NCI-H526 (cell line): ENCODE measurements at regions not wholly inside any gene's neighbourhood (a gene's known extent, or its start where the extent isn't known, plus 50 kb on each side); places are given as distances from the start of the nearest gene placed in this dataset.
"Not testable (repeated sequence)": the region's sequence is repeated elsewhere in the genome, so short reads cannot be mapped to it uniquely, and the experiment has no call there.

ENCODE experiments used
- DNase-seq, 2 experiments: peaks; one replicate each; lab custom pipeline; 2025; lab: John Stamatoyannopoulos, UW

DNA sequence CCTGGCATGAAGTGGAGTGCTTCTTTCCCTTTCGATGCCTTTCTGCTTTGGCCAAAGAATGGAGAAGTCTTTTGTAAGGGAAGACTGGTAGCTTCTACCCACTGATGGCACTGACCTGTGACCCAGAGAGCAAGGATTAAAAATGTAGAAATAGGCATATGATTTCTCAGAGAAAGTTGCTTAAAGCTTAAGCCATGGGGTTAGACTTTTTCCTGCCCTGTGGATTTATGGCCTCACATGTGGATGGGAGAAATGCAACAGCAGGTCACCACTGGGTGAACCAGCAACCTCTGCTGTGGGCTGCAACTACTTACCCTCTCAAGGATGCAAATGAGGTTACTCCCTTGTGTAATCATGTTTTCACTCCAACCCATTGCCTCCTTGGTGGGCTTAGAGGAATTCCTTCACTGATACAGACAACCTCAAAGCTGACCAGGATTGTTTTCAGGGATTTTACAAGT is 86.7 kb upstream of the CDC42EP3 start:
- not testable (repeated sequence) for DNase-seq

DNA sequence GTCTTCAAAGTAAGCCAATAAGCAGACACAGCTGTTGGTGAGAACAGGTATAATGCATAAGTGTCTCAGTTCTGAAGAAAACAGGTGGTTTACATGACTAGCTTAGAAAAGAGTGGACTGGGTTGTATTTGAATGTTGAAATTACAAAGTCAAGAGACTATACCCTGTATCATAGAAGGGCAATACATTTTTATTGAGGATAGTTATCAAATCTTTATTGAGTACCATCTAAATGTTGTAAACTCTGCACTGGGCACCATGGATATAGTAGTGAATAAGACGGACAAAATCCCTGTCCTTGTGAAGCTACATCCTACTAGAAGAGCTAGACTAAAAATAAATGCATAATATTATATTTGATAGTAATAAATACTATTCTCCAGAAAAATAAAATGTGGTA is 88.5 kb upstream of the CDC42EP3 start:
- DNase-seq: not testable (repeated sequence)

DNA sequence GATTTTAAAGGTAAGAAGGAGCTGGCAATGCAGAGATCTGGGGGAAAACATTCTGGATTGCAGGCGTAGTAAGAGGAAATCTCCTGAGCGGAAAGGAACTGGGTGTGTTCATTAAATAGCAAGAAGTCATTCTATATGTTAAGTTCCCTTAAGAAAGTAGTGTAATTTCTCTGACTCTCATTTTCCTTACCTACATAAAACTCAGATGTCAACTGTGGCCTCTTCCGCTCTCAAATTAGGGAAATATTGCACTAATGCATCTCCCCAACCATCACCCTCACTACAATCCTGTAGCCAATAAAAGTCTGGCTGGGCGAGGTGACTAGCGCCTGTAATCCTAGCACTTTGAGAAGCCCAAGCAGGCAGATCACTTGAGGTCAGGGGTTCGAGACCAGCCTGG is 89.0 kb upstream of the CDC42EP3 start:
- DNase-seq: no peak

DNA sequence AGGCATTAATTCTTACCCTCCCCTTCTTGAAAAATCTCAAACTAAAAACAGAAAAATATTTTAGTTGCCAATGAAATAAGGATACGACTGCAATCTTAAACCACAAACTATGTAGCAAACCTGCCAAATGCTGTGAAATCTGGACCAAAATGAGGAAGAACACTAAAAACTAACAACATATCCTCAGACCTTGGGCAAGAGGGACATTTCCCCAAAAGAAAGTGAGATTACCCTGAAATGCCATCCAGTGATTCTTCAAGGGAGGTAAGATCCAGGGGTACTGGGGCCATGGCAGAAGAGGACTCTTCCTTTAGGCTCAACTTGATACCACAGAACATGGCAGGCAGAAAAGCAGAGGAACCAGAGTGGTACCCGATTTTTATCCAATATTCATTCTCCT is 90.8 kb upstream of the CDC42EP3 start:
- DNase-seq: not testable (repeated sequence)

DNA sequence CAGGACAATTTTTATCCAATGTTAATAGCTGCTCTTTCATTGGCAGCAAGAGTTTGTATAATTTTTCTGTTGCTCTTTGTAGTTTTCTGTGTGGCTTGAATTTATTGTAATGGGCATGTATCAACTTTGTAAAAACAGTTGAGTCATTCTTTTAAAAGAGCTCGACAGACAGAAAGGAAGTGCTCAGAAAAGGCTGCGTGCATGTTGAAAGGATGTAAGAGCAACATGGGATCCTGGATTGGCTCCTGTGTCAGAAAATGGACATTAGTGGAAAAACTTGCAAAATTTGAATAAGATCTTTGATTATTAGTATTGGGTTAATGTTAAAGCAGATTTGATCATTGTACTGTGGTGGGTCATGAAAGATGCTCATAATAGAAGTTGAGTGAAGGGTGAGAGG is 93.3 kb upstream of the CDC42EP3 start:
- no peak for DNase-seq

DNA sequence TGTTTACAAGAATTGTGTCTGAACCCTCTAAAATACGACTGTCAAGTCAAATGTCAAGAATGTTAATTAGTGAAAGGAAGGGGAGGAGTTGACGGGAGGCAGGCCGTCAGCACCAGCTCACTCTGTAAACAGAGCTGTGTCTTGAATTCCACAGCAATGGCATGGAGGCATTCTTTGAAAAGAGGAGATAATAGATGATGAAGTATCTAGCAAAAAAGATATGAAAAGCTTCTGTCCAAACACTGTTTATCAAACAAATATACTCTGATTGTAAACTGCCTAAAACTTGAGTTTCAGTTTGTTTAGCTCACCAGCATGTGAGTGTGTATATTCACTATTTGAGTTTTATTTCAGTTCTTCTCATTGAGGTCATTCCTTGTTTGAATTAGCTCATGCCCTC is 94.7 kb upstream of the CDC42EP3 start:
- no peak for DNase-seq

DNA sequence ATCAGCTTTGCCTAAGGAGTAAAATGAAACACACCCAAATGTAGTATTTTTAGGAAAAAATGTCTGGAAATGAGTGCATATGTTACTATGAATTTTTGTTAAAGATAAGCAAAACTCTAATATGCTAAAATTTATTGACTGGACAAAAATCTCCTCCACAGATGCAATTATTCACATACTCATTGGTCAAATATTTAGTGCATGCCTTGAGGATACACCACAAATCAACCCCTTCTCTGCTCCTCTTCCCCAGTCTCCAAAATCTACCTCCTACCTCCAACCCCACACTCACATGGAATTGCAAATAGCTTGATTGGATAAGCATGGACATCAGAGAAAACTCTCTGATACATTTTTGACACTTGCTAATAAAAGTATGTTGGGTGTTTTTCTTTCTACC is 95.6 kb upstream of the CDC42EP3 start:
- no peak for DNase-seq

DNA sequence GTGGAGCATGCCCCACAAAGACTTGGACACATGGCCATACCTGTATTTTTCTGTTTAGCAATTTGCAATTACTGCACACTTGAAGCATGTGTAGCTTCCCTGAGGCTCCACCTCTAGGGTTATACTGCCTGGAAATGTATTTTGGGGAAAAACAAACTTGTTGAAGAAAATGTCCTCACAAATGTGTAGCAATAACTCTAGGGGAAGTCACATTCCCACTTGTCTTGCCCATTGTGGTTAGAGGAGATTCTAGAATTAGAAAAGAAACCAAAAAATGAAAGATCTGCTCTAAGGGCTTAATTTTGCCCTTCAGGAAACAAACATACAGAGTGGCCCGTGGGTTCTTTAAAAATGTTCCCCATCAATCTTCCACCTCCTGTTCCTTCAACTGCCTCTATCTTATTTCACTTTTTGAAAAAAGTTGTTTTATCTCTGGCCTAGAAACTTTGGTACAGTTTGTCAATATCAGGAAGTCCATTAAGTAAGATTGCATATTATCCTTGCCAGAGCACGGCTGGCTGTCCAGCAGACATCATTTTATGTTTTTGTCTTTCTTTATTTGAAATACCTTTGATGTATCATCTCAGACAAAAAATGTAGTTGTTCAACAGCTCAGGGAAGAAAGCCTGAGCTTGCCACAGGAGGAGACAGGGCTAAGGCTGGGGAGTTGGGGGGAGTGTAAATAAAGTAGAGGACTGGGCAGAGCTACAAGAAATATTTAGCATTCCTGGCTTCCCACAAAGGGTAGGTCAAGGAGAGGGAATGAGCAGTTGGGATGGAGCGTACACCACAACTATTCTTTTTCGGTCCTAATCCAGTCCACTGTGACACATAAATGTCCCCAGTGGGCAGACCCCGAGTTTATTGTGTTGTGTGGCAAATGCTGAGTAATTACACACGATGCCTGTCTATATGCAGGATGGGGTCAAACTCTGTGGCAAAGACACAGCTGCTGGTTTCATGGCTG is 96.8 kb upstream of the CDC42EP3 start:
- DNase-seq: no peak

DNA sequence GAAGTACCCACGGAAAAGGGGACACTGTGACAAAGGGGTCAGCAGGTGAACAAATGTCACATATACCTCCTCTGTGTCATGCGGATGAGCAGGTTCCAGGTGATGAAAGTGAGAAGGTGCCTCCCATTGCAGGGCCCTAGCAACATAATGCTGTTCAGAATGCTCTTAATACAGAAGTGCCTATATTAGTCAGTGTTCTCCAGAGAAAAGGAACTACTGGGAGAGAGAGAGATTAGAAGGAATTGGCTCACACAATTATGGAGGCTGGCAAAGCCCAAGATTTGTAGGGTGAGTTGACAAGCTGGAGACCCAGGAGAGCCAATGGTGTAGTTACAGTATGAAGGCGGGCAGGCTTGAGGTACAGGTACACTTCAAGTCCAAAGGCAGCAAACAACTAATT is 98.1 kb upstream of the CDC42EP3 start:
- no peak for DNase-seq

DNA sequence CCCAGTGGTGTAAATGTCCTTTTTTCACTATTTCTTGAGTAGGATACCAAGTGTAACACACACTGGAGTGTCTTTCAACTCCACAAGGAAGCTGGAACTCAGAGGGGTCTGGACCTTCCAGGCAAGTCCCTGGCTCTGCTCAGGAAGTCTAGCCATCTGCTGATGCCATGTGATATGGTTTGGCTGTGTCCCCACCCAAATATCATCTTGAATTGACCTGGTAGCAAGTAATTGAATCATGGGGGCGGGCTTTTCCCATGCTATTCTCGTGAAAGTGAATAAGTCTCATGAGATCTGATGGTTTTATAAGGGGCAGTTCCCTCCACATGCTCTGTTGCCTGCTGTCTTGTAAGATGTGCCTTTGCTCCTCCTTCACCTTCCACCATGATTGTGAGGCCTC is 99.4 kb upstream of the CDC42EP3 start:
- DNase-seq: no peak

DNA sequence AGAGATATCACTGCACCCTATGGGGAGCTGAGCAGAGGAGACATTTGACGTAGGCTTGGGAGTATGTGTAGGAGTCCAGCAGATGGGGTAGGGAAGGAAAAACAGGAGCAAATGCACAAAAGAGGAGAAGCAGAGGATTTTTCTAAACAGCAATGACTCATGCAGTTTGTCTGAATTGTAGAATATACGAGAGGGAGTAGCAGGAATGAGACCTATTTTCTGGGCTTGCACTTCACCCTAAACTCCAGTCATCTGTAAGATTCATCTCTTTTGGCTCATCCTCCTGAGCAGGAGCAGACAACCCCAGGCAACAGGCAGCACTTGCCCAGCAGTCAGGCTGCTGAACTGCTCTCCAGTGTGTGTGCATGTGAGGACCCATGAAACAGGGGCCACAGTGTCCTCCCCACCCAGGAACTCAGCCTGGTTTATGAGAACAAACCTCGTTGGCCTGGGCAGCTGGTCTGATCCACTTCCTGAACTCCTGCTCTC is 100.2 kb upstream of the CDC42EP3 start:
- no peak for DNase-seq

DNA sequence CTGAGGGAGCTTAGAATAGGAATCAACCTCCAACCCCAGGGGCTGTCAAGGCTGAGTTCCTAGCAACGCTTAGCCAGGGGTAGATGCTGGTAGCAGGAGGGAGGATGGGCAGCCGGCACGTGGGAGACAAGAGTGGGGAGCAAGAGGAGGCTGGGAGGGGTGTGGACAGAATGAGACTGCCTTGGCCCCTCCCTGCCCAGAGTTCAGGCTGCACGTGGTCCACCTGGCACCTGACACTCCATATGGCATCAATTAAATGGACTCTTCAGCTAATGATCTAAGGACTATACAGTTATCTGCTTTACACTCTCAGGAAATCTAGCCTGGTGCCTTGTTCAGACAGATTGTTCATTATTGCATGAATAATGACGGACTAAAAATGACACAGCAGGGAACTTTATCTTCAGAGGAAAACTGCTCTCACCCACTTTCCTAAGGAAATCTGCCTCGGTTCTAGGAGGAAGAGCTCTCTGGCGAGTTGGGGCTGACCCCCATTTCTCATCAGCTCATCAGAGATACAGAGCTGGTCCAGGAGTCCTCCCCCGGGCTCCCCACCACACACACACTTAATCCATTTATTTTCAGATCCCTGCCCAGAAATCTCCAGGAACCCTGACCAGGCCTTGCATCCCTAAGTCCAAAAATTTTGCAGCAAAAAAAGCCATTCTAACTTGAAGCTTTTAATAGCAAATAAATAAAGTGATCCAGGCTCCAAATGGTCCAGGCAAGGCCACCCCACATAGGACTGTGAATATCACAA is 102.1 kb upstream of the CDC42EP3 start:
- no peak for DNase-seq

DNA sequence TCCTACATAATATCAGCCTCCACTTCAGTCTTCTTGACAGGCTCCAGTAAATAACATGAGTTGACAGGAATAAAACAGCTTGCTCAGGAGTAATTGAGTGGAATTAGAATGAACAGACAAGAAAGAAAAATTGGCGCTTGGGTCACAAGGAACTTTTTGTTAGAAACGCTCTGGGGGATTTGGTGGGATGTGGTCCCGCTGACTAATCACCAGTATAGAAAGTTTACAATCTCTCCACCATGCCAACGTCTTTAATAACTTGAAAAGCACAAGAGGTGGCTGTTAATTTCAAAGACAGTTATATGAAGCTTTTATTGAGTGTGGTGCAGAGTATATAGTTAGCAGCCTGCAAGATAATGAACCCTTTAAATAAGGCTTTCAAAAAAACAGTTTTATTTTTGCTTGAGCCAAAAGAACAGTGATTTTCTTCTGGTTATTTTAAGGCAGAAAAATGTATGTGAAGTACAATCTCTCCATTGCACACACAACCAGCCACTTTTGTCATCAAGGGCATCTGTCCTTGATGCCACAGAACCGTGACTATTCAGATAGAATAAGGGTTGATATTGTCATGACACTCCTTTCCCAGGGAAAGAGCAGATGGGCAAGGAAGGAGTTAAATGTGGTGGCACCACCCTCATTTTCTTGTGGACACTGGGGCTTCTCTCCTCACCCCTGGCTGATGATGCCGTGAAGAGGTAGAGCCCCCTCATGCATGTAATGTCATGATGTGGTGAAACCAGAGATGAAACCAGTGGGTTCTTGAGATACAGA is 102.9 kb upstream of the CDC42EP3 start:
- not testable (repeated sequence) for DNase-seq

DNA sequence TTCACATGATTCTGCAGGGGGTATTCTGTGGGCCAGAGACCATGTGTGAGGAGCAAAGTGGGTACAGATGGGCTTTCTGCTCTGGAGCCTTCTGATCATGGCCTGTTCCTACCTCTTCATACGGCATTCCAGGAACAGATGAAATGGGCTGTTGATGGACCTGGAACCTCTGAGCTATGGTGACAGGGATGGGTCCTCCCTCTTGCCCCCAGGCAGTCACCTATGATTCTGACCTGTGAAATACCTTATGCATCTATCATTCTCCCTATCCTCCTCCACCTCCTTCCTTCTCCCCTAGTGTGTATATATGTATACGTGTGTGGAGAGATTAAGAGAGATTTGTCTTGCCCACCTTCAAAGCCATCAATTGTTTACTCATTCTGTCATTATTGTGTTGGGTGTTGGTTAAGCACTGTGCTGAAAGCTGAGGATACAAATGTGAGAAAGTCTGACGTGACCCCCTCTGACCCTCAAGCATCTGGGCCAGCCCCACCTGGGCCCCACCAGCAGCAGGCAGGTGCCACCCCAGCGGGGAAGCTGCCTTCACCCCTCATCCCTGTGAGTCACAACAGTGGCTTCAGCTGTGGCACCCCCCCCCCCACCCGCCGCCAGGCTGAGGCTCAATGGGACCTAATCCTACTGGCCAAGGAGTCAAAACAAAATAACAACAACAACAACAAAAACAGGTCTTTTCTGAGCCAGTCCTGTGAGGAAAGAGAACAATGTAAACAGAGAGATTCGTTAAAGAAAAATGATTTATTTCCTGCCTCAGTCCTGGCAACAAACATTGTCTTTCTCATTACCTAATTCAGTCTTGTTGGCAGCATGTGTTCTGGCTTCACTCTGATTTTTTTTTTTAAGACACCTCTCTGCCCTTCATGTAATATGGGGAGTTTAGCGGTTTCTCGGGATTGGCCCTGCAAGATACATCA is 103.8 kb upstream of the CDC42EP3 start:
- no peak for DNase-seq

DNA sequence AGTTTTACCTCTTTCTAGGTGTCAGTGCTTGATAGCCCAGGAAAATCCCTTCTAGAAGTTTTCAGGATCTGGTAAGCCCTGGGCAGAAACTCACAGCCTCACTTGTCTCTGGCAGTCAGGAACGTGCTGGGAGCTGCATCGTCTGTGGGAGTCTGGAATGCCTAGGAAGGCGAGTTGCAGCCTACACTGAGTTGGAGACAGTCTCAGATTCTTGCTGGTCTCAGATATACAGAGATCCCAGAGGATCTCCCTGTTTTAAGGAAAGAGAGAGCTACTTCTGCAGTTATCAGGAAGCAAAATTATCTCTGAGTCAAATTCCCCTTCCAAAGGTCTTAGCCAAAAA is 104.4 kb upstream of the CDC42EP3 start:
- DNase-seq: no peak

DNA sequence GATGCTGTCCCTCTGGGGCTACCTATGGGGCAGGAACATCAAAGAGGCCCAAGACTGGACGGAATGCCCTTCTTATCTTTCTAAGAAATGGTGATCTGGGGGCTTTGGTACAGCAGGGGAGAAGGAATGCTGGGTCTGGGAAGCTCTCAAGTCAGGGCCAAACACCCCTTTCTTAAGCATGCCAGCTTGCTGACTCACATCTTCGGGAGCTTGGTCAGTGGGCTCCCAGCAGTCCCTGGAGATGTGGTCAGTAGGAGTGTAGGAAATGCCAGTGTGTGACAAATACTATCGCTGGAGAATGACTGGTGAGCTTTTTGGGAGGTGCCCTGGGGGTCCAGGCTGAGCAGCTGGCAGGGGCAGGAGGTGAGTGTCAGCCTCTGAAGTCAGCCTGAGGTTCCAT is 105.0 kb upstream of the CDC42EP3 start:
- no peak for DNase-seq

DNA sequence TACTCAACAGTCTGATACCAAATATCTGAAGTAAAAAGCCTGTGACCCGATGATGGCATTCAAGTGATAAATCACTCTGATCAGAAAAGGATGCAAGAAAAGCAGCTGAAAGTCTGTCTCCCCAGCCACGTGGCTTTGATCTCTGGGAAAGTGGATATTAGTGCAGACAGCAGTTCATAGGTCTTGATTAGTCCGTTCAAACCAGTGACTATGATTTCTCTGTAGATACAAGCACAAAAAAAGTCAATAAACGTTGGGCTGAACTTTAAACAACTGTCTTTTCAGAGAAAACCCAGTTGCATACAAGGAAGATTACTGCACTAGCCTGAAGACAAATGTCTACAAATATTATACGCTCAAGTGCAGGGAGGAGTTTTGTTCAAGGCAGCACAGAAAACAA is 107.7 kb upstream of the CDC42EP3 start:
- no peak for DNase-seq

DNA sequence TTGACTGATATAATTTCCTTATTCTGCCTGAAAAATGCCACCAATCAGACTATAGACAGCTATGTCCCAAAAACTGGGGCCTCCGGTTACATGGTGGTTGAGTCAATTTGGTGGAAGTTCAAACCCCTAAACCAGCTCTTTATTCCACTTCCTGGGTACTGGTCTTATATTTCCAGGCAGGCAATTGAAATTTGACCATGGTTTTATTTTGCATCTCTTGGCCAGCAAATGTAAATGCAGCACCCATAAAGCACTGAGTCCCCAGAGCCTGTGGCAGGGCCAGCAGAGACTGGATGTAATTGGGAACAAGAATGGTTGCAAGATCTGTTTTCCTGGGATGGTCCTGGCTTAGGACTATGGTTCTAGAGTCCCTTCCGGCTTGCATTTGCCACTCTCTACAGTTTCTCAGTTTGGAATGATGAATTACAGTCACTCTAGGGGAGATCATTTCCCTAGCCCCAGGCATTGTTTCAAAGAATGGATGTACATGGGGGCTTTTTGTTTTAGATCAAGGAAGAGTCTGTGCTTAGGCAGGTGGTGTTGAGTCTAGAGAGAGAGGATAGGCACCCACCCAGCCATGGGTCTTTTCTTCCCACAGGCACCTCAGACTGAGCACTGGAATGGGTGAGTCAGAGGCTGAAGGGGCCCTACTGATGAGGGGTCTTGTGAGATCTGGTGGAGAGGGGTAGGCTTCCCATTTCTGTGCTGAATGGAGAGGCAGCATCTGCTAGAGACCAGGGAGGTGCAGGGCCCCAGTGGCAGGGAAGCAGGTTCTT is 108.4 kb upstream of the CDC42EP3 start:
- DNase-seq: peak; percentile 71 to 75

DNA sequence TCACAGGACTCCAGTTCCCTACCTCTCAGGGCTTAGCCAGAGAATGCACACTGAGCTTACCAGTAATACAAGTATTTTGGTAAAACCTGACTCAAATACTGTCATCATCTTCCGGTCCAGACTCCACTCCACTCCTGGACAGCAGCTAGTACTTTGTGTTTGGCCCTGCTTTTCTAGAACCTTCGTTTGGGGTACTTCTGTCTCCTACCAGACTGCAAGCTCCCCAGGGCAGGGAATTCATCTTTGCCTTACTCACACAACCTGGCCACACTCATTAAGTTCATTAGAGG is 108.9 kb upstream of the CDC42EP3 start:
- DNase-seq: no peak

DNA sequence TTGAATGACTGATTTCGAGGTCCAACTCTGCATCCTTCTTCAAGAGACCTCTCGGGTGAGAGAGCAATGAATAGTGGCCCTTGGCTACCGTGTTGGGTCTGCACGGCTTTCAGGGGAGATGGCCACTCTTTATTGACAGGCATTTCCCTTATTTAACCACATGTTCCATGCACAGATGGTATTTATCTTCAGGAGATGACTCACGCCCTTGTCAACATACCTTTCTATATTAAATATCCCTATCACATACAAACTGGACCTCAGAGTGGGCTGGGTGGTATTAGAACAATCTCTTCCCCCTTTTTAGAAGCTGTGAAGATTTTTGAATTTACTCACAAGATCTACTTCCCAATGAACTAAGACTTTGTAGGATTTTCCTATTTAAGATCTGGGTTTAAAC is 109.6 kb upstream of the CDC42EP3 start:
- DNase-seq: no peak
